Activated naive CD8-positive, alpha-beta T cell (primary cell): ENCODE measurements at regions not wholly inside any gene's neighbourhood (a gene's known extent, or its start where the extent isn't known, plus 50 kb on each side); places are given as distances from the start of the nearest gene placed in this dataset.

Experiments
- H3K27ac Mint-ChIP-seq: one replicate; pipeline ENCODE4 v1.8.0; 2021; ENCODE audit warnings: mixed read lengths
- H3K27me3 Mint-ChIP-seq: one replicate; pipeline ENCODE4 v1.8.0; 2021; ENCODE audit warnings: mixed read lengths
- H3K36me3 Mint-ChIP-seq: one replicate; pipeline ENCODE4 v1.8.0; 2021; ENCODE audit warnings: mixed read lengths
- H3K4me1 Mint-ChIP-seq: one replicate; pipeline ENCODE4 v1.8.0; 2021; ENCODE audit warnings: low read depth, mixed read lengths
- H3K4me3 Mint-ChIP-seq: one replicate; pipeline ENCODE4 v1.8.0; 2021; ENCODE audit warnings: mild to moderate bottlenecking, mixed read lengths
- H3K9me3 Mint-ChIP-seq: one replicate; pipeline ENCODE4 v1.8.0; 2021; ENCODE audit warnings: low read depth, mixed read lengths

DNA sequence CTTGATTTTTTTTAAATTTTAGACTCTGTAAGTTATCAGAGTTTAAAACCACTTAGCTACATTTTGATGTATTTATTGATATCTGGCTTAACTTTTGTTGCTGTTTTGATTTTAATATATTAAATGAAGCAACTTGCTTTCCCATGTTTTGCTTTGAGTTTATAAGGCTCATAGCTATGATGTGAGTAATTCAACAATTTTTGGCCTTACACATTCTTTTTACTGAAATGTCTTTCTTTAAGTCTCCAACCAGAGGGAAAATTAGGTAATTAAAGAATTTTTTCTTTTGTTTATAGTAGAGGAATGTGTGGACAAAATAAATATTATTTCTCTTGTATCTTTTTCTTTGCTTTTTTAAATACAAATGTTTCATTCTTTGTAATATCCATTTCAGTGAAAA, 258.3 kb upstream of the ADAMTS5 start:
- H3K27me3 Mint-ChIP-seq: no peaks in the 10 kb centered on the region
- H3K4me1 Mint-ChIP-seq: no peaks in the 10 kb centered on the region
- peaks cover 7% of the 10 kb centered on the region for H3K9me3 Mint-ChIP-seq

DNA sequence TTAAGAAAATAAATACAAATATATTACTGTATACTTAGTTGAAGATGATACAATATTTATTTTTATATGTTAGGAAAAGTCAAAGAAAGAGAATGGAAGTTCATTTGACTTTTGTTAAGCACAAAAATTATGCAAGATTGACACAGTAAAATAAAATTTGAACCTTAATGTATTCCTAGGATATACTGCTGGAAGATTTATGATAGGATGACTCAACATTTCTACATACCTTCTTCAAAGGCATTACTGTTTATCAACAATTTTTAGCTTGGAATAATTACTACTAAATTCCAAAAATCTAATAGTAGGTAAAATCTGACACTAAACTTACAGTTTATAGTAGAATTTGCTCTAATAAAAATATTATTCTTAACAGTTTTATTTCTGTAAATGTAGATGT, 257.3 kb upstream of the ADAMTS5 start:
- Mint-ChIP-seq H3K9me3 (peaks cover 7% of the 10 kb centered on the region), H3K27ac (no peak overlapping the region), H3K4me3 (no peak overlapping the region), H3K36me3 (no peaks in the 10 kb centered on the region), H3K4me1 (no peaks in the 10 kb centered on the region), H3K27me3 (no peaks in the 10 kb centered on the region)

More for the DNA sequence above, 258.3 kb upstream of the ADAMTS5 start:
- Mint-ChIP-seq H3K4me3 (no peak overlapping the region), H3K27ac (no peak overlapping the region), H3K36me3 (no peaks in the 10 kb centered on the region)

DNA sequence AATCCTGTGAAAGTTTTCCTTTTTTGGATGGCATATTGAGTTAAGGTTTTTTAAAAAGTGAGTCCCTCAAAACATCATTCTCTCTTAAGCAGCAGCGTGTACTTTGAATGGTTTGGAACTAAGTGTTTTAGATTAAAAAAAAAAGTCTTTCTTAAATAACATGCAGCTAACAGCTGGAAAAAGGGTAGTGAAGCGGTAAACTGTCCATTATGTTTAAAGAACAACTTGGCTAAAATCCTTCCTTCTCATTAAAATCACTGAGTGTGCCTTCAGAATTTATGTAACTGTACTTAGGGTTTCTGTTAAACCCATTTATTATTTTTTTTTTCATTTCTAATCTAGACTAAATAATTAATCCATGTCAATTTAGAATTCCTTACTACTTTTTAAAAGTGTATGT, 254.2 kb upstream of the ADAMTS5 start:
- H3K27me3 Mint-ChIP-seq: no peaks in the 10 kb centered on the region
- H3K9me3 Mint-ChIP-seq: peaks cover 14% of the 10 kb centered on the region
- H3K4me3 Mint-ChIP-seq: no peak overlapping the region
- H3K36me3 Mint-ChIP-seq: no peaks in the 10 kb centered on the region
- no peak overlapping the region for H3K27ac Mint-ChIP-seq
- H3K4me1 Mint-ChIP-seq: no peaks in the 10 kb centered on the region

DNA sequence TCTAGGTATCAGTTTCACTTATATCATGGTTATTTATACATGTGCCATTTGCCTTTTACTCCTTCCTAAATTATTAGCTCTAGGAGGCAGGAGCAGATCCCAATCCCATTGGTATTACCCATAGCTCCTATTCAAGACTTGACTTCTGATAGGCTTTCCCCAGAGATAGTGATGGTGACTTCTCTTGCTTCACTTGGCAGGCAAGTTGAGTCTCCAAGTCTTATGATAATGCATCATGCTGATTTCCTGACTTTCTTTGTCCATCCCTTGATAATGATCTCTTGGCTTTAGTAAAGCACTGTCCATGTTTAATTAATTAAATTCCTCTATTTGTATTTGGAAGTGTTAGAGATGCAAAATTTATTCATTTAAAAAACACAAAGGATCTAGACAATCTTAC, 253.5 kb upstream of the ADAMTS5 start:
- Mint-ChIP-seq H3K27ac (no peak overlapping the region), H3K27me3 (no peaks in the 10 kb centered on the region), H3K9me3 (peaks cover 14% of the 10 kb centered on the region), H3K4me1 (no peaks in the 10 kb centered on the region), H3K4me3 (no peak overlapping the region), H3K36me3 (no peaks in the 10 kb centered on the region)

DNA sequence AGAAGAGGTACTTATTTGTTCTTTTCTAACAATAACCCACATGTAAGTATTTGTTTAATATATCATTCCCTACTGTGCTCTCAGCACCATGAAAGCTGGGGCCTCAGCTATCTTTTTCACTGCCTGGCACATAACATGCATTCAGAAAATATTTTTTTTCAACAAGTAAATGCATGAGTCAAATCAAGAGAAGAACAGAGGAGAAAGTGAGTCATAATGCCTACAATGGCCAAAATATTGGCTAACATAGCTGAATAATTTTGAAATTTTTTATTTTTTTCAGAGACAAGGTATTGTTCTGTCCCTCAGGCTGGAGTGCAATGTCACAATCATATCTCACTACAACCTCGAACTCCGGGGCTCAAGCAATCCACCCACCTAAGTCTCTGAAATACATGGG, 252.2 kb upstream of the ADAMTS5 start:
- Mint-ChIP-seq H3K4me3 (no peak overlapping the region), H3K4me1 (no peaks in the 10 kb centered on the region), H3K9me3 (peaks cover 14% of the 10 kb centered on the region), H3K27ac (no peak overlapping the region), H3K36me3 (no peaks in the 10 kb centered on the region), H3K27me3 (no peaks in the 10 kb centered on the region)

DNA sequence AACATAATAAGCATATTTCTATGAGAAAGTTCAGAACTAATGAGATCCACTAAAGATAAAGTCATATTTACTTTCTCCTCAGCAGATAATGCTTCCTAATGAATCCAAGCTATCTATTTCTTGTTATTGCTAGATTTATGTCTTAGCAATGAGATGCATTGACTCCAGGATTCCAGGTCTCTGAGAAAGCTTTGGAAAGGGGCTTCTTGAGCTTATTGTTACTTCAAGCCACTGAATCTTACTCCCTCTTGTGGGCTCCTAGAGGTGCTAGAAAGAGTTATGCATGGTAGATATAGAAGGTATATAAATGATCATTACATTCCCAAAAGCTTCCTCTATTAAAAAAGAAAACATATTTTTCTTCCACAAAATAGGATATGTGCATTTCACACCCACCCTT, 246.4 kb upstream of the ADAMTS5 start:
- H3K36me3 Mint-ChIP-seq: no peaks in the 10 kb centered on the region
- no peaks in the 10 kb centered on the region for H3K4me1 Mint-ChIP-seq
- no peak overlapping the region for H3K27ac Mint-ChIP-seq
- H3K27me3 Mint-ChIP-seq: no peaks in the 10 kb centered on the region
- no peak overlapping the region for H3K4me3 Mint-ChIP-seq
- peaks cover 15% of the 10 kb centered on the region for H3K9me3 Mint-ChIP-seq

DNA sequence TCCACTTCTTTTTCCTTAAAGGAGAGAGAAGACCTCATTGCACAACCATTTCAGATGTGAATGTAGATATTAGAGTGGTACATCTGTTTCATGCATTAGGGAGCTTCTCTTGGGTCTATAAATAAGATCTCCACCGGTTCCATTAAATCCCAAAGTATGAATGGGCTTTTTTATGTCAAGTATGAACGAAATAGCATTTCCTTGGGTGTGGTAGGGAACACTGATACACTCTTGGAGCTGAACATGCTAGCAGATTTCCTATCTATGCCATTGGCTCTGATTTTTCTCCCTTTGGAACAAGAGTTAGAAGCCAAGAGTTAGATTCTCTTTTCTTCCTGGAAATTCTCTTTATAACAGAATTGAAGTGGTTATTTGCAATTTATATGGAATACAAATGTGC, 245.6 kb upstream of the ADAMTS5 start:
- H3K36me3 Mint-ChIP-seq: no peaks in the 10 kb centered on the region
- peaks cover 8% of the 10 kb centered on the region for H3K9me3 Mint-ChIP-seq
- H3K27me3 Mint-ChIP-seq: no peaks in the 10 kb centered on the region
- H3K4me3 Mint-ChIP-seq: no peak overlapping the region
- H3K27ac Mint-ChIP-seq: no peak overlapping the region
- no peaks in the 10 kb centered on the region for H3K4me1 Mint-ChIP-seq

DNA sequence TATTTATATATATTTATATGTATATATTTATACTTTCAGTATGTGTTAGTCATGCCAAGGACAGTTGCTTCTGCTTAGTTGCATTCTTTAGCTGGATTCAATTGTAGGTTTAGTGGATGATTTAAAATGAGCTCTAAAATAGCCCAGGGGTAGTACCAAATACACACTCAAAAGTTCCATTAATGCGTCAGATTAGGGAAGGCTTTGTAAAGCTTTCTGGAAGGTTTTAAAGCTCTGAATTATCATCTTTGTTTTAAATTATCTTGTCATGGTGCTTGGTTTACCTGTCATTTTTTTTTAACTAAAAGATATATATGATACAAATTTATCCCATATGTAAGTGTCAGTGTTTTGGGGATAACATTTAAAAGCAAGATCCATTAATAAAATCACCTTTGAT, 242.7 kb upstream of the ADAMTS5 start:
- H3K36me3 Mint-ChIP-seq: no peaks in the 10 kb centered on the region
- peaks cover 13% of the 10 kb centered on the region for H3K9me3 Mint-ChIP-seq
- H3K4me1 Mint-ChIP-seq: no peaks in the 10 kb centered on the region
- H3K27me3 Mint-ChIP-seq: no peaks in the 10 kb centered on the region
- H3K4me3 Mint-ChIP-seq: no peak overlapping the region
- no peak overlapping the region for H3K27ac Mint-ChIP-seq

DNA sequence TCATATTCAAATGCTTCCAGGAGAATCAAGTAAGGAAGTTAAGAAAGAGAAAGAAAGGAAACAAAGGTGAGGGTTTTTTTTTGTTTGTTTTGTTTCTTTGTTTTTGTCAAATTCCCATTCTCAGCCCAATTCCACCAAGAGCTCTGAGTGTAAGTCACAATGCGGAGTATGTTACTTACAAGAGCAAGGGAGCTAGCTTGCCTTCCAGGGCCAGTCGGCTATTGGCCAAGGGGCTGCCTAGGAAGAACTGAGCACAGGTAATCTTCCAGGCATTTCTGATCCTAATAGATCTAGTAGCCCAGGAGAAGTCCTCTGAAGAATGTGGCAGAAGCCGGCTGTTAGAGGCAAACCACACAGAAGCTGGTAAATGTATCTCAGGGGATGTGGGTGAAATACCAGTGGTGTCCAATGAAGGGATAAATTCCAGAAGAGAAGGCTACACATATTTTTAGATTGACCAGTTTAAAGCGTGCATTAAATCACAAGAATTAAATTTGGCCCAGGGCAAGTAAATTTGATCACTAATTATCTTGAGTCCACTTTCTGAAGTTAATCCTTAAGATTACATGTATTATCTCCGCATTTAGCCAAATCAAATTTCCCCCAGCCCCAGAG, 239.6 kb upstream of the ADAMTS5 start:
- H3K4me3 Mint-ChIP-seq: no peak overlapping the region
- H3K4me1 Mint-ChIP-seq: no peaks in the 10 kb centered on the region
- H3K9me3 Mint-ChIP-seq: peaks cover 9% of the 10 kb centered on the region
- no peaks in the 10 kb centered on the region for H3K36me3 Mint-ChIP-seq
- no peaks in the 10 kb centered on the region for H3K27me3 Mint-ChIP-seq
- H3K27ac Mint-ChIP-seq: no peak overlapping the region

DNA sequence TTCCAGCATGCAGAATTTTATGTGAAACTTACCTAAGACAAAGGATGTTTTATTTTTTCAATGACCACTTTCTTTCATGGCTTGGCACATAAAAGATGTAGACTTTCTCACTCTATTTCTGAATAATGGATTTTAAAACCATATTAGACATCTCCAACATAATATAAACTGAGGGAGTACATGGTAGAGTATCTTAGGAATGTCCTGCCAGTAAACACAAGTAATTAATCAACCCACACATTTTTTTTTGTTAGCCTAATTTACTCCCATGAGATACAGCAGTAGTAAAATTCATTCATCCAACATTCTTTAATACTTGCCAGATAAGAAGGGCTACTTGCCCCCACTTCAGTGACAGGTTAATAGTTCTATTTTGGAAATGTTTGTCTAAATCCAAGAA, 235.4 kb upstream of the ADAMTS5 start:
- Mint-ChIP-seq H3K27ac (no peak overlapping the region), H3K4me3 (no peak overlapping the region), H3K36me3 (no peaks in the 10 kb centered on the region), H3K9me3 (peaks cover 17% of the 10 kb centered on the region), H3K4me1 (no peaks in the 10 kb centered on the region), H3K27me3 (no peaks in the 10 kb centered on the region)

DNA sequence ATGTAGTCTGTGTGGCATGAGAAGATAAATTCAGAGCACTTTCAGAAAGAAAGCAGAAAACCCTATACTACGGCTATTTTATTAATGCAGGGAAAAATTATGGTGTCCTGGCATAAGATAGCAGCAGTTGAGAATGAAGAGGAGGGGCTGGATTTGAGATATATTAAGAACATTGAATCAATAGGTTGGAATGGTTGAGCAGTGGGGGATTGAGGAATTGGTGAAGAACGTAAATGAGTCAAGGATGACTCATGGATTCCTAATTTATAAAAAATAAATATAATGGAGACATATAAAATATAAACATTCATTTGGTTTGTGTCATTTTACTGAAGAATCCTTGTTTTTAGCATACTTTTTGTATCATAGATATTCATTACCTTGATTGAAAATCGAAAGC, 234.3 kb upstream of the ADAMTS5 start:
- Mint-ChIP-seq H3K4me1 (no peaks in the 10 kb centered on the region), H3K4me3 (no peak overlapping the region), H3K36me3 (no peaks in the 10 kb centered on the region), H3K27me3 (no peaks in the 10 kb centered on the region), H3K27ac (no peak overlapping the region), H3K9me3 (peaks cover 17% of the 10 kb centered on the region)

DNA sequence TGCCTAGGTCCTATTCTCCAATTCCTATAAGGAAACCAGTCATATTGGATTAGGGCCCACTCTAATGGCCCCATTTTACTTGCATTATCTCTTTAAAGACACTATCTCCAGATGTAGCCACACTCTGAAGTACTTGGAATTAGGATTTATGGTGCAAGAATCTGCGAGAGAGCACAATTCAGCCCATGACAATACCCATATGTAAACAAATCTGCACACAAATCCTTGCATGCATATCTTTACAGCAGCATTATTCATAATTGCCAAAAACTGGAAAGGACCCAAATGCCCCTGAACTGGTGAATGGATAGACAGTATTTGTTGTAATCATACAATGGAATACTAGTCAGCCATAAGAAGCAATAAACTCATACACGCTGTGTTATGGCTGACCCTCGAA, 229.8 kb upstream of the ADAMTS5 start:
- Mint-ChIP-seq H3K36me3 (no peaks in the 10 kb centered on the region), H3K4me3 (no peak overlapping the region), H3K4me1 (no peaks in the 10 kb centered on the region), H3K27ac (no peak overlapping the region), H3K9me3 (peaks cover 8% of the 10 kb centered on the region), H3K27me3 (no peaks in the 10 kb centered on the region)

DNA sequence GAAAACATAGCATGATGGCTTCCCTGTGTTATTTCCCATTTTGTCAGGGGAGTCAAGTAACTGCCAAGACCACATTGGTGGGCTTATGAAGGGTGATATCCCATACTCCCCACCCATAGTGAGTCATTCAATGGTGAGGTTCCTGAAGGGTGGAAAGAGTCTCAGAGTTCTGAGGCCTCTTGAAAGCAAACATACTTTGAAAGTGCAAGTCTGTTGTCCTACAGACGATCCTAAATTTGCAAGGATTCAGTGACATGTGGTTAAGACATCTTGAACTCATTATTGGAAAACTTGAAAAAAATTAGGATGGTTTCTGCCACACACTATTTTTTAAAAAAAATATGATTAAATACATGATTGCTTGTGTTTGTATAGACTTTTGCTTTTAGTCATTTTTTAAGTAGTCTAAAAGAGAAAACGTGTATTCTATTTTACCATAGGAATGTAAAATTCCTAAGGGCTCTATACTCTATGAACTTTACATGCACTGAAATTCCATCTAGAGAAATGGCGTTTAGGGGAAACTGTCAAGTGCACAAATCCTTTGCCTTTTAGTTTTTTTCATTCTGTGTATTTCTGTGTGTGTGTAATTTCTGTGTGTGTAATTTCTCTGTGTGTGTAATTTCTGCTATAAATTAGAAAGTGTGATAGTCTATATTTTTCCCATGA, 225.5 kb upstream of the ADAMTS5 start:
- Mint-ChIP-seq H3K4me3 (no peak overlapping the region), H3K27ac (no peak overlapping the region), H3K27me3 (no peaks in the 10 kb centered on the region), H3K36me3 (no peaks in the 10 kb centered on the region), H3K4me1 (no peaks in the 10 kb centered on the region), H3K9me3 (no peaks in the 10 kb centered on the region)

DNA sequence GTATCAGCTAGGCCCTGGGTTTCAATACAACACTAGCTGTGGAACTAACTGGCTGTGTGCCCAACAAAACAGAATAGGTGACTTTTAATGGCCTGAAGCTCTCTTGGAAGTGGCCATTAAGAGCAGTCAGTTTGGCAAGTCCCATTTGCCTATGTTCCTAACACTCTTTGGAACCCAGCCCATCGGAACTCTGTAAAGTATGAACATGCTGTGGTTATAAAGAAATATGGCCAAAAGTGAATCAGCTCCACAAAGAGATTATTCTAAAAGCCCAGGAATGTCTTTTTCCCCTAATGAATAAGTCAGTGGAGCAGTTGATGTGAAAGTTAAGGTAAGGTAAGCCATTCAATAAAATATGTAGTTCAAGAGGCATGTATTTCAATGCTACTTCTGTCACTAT, 223.7 kb upstream of the ADAMTS5 start:
- Mint-ChIP-seq H3K4me3 (no peak overlapping the region), H3K9me3 (no peaks in the 10 kb centered on the region), H3K27ac (no peak overlapping the region)

DNA sequence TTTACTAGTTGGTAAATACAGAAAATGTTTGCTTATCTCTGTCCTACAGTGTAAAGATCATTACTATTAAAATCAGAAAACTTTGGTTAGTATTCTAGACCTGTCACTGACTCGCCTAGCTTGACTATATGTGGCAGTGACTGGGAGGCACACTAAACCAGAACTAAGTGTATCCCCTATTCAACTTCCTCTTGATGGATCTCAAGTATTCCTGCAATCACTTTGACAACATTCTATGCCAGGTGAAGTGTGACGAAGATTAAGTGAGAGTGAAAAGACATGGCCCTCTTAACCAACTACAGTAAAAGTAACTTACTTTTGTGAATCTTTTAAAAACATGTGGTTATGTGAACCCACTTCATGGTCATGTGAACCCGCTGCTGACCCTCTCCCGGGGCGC, 223.0 kb upstream of the ADAMTS5 start:
- Mint-ChIP-seq H3K27ac (no peak overlapping the region), H3K36me3 (no peaks in the 10 kb centered on the region), H3K9me3 (no peaks in the 10 kb centered on the region), H3K4me3 (no peak overlapping the region), H3K4me1 (no peaks in the 10 kb centered on the region), H3K27me3 (no peaks in the 10 kb centered on the region)

More for the DNA sequence above, 223.7 kb upstream of the ADAMTS5 start:
- no peaks in the 10 kb centered on the region for H3K27me3 Mint-ChIP-seq
- no peaks in the 10 kb centered on the region for H3K36me3 Mint-ChIP-seq
- H3K4me1 Mint-ChIP-seq: no peaks in the 10 kb centered on the region

DNA sequence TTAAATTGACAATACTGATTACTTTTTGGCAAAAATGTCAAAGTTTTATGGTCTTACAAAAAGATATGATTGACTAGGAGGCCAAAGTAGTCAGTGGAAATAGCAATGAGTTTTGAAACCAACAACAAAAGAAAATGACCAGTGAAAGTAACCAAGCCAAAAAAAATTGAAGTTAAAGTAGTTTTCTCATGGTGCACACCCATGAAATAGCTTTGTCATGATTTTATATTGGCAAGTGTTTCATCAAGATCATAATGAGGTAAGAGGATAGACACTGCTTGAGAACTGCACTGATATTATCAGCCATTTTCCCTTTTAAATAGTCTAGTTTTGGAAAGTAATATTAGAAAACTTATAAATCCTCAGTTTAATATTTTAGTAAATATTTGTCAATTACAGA, 206.2 kb upstream of the ADAMTS5 start:
- Mint-ChIP-seq H3K36me3 (no peaks in the 10 kb centered on the region), H3K4me3 (no peak overlapping the region), H3K27ac (no peak overlapping the region), H3K27me3 (no peaks in the 10 kb centered on the region), H3K9me3 (peaks cover 6% of the 10 kb centered on the region), H3K4me1 (no peaks in the 10 kb centered on the region)
